ENCODE measurements at regions not wholly inside any gene's neighbourhood (a gene's known extent, or its start where the extent isn't known, plus 50 kb on each side); places are given as distances from the start of the nearest gene placed in this dataset.

DNA sequence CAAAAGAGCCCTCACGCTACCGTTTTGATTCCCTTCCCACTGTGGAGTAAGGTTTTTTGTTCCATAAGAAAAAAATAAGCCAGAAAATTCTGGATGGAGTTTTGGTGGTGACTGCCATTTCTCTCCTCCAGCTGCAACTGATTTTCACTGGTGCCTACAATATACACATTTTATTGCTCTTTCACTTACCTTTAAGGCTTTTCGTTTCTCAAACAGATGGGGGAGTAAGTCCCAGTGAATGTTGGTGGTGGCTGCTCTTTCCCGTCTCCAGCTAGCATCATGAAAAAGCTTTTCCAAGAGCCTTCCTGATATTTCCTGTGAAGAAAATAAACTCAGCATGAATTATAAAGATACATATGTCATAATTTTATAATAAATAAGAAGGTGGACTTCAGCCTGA lies 932.5 kb upstream of the PIK3C3 start:
- DNase-seq: no peak

DNA sequence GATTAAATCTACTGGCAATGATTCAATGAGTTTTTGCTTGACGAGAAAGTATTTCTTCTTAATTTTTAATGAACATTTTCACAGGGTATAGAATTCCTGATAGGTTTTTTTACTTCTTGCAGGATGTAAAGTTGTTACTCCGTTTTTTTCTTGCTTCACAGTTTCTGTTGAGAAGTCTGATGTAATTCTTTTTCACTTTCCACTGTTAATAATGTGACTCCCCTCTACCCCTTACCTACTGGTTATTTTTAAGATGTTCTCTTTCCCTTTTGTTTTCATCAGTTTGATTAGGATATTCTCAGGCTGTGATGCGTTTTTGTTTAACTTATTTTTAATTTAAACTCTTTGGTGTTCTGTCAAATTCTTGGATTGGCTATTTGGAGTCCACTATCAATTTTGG lies 933.9 kb upstream of the PIK3C3 start:
- DNase-seq: no peak

DNA sequence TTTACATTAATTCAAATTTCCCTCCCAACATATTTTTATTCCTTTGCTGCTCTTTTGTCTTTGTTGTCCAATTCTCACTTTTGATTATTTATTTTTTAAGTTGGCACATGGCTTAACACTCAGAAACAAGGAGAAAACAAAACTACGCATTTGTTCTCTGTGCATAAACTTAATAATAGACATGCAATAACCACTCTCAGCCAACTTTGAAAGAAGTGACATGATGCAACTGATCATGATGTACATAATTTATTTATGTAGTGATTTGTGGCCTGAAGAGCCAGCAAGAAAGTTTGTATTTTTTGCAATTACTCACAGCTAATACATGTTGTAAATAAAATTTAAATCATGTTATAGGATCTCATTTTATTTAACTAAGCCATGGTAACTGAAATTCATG lies 942.8 kb upstream of the PIK3C3 start:
- DNase-seq: no peak

DNA sequence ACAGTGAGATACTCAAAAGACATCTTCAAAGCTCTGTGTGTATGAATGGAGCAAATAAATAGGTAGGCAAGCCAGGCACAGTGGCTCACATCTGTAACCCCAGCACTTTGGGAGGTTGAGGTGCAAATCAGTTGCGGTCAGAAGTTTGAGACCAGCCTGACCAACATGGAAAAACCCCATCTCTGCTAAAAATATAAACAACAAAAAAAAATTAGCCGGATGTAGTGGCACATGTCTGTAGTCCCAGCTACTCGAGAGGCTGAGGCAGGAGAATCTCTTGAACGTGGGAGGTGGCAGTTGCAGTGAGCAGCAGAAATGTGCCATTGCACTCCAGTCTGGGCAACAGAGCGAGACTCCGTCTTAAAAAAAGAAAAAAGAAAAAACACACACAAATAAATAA lies 945.1 kb upstream of the PIK3C3 start:
- DNase-seq: no peak

DNA sequence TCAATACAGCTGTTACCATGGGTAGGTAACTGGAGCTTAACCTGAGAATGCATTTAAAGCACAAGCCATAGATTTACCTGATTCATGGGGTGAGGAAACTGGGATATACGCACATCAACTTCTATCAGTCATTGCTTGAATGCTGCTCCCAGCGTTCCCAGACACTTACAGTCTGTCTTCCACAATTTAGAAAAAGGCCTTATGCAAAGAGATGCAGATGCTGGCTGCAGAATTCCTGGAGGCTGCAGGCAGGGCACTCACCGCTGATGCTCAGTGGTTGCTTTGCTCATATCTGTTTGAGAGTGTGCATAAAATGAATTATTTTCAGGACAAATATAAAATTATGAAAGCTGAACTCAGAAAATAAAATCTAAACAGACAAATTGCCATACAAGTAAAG lies 950.7 kb upstream of the PIK3C3 start:
- DNase-seq: no peak

DNA sequence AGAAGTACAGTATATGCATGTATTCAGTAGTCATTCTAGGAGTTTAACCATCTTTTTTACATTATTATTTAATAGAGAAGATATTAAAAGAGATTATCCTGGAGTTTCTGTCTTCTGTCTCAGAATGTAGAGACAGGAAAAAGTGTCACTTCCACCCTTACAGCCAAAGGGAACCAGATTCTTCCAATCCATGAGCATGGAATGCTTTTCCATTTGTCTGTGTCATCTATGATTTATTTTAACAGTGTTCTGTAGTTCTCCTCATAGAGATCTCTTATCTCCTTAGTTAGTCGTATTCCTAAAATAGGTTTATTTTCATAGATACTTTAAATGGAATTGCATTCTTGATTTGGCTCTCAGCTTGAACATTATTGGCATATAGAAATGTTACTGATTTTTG lies 959.5 kb upstream of the PIK3C3 start:
- DNase-seq: no peak

DNA sequence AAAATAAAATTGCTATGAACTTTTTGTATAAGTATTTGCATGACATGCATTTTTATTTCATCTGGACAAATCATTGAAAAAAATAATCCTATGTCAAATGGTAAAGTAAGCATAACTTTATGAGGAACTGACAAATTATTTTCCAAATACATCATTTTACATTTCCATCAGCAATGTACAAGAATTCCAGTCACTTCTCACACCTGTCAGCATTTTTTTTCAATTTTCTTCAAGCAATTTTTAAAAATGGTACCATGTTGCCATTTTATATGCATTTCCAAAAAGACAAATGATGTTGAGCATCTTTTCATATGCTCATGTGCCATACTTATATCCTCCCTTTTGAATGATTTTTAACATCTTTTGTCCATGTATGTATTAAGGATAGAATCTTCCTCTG lies 961.7 kb upstream of the PIK3C3 start:
- no peak for DNase-seq

DNA sequence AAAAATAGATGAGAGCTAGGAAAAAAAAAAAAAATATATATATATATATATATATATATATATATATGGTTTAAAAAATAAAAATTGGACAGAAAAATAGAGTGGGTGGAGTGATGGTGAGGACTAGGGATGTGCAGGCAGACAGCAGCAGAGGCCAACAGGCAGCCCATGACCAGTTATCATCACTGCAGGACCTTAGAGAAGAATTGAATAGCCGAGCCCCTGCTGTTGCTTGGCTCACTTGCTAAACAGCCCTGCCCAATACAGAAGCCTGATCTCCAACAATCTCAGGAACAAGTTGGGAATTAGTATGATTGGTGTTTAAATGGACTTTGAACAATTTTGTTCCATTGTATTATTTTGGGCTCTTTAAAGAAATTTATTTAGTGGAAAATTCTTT lies 967.5 kb upstream of the PIK3C3 start:
- DNase-seq: no peak

DNA sequence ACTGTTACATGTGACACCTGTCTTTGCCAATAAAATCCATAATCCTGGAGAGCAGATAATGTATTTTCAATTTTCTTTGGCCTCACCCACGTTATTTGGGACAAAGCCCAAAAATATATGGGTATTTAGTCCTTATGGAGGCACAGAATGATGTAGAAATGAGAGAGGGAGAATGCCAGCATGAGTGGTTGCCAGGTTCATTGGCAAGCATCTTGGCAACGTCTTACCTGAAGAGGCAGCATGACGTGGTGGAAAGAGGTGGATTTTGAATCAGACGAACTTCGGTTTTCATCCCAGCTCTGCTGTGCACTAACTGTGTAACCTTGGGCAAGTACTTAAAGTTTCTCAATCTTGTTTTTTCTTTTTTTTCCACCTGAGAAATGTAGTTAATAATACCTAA lies 969.6 kb upstream of the PIK3C3 start:
- no peak for DNase-seq

DNA sequence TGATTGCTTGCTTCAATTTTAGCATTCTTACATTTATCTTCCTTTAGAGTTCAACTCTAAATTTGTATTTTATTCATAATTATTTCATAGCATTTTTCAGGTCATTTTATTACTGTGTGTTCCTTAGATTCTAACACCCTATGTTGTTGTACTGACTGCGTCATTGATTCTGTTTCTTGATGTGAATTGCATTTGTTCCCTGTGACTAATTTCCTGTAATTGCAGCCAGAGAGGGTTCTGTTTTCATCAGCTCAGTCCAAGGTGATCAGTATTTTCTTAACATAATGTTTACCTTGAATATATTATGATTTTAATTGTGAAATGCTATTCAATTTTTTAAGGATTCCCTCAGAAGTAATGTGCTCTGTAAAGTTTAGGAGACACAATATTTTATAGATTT lies 970.2 kb upstream of the PIK3C3 start:
- DNase-seq: no peak

DNA sequence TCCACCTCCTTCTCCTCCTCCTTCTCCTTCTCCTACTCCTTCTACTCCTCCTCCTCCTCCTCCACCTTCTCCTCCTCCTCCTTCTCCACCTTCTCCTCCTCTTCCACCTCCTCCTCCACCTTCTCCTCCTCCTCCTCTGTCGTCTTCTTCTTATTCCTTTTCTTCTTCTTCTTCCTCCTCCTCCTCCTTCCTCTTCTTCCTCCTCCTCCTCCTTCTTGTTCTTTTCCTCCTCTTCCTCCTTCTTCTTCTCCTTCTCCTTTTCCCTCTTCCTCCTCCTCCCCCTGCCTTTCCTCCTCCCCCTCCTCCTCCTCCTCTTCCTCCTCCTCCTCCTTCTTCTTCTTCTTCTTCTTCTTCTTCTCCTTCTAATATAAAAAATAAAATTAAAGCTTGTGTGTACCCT lies 971.2 kb upstream of the PIK3C3 start:
- no peak for DNase-seq

DNA sequence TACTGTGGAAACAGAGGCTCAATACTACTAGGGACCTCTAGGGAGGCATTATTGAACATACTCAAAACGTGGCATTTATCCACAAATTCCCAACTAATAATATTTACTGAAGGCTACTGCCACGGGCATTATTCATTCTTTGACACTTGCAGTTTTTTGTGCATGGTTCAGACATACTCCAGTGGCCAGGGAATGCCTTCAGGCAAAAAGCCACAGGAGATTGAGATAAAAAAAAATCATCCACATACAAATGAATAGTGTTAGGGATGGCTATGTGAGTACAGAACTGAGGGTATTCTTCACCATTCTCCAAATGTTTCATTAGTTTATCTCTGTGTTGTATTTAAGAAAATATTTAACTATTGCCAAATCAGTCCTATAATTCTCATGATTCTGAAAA lies 974.9 kb upstream of the PIK3C3 start:
- DNase-seq: no peak

DNA sequence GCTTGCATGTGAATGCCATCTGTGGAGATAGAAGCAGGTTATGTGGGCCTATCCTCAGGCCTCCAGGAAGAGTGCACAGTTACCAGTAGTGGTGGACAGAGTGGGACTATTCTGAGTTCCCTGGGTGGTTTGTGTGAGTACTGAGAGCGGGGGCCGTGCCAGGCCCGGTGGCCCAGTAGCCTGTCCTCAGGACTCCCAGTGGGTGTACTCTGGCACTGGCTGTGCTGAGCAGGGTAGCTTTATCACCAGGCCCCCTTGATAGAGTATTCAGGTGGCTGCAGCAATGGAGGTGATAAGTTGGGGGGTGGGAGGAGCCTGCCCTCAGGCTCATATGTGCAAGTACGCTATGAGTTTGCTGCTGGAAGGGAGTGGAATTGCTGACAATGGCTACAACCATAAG lies 979.0 kb upstream of the PIK3C3 start:
- no peak for DNase-seq

DNA sequence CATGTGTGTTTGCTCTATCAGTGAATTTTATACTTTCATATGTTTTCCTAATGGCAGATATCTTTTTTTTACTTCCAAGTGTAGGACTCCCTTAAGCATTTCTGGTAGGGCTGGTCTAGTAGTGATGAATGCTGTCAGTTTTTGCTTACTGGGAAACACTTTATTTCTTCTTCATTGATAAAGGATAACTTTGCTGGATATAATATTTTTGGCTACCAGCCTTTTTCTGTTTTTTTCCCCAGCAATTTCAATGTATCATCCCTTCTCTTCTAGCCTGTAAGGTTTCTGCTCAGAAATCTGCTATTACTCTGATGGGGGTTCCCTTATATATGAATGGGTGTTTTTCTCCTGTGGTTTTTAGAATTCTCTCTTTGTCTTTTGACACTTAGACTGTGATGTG lies 980.6 kb upstream of the PIK3C3 start:
- no peak for DNase-seq

DNA sequence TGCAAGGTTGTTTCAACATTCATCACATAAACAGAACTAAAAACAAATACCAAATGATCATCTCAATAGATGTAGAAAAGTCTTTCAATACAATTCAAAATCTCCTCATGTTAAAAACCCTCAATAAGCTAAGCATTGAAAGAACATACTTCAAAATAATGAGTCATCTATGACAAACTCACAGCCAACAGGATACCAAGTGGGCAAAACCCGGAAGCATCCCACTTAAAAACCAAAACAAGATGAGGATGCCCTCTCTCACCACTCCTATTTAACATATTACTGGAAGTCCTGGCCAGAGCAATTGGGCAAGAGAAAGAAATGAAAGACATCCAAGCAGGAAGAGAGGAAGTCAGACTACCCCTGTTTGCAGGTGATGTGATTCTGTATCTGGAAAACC lies 992.2 kb upstream of the PIK3C3 start:
- DNase-seq: no peak

DNA sequence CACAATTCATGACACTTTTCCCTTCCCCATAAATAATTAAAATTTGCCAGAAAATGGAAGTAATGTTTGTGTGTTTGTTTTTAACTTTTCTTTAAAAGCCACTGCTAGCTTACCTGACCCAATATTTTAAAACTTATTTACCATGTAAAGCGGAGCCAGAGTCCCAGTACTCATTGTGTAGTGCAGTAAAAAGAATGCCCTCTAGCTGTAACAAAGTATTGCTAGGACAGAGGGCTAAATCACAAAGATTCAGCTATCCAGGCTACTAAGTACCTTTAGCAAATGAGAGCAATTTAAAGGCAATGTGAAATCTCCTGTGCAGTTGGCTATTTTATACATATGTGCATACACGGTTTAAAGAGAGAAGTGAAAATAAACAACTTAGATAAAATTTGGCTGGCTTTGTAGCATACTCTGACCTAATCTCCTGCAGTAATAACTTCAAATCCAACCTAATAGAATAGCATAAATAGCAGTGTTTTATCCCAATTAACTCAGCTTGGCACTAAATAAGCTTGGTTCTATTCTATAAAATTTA lies 997.4 kb upstream of the PIK3C3 start:
- no peak for DNase-seq

DNA sequence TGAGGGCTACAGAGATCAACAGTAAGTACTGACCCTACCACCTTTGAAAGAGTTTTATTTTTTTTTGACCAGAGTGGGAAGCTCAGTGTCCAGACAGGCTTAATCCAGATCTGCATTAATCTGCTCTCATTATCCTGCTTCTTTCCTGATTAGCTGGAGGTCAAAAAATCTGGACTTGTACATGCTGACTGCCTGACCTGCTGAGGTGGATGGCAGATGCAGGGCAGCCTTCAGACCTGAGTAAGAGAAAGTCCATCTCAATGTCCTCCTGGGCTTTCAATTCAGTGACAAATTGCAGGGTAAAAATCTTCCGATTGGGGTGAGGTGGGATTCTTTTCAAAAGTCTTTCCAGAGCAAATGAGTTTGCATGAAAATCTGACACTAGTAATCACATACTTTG lies 998.8 kb upstream of the PIK3C3 start:
- no peak for DNase-seq

DNA sequence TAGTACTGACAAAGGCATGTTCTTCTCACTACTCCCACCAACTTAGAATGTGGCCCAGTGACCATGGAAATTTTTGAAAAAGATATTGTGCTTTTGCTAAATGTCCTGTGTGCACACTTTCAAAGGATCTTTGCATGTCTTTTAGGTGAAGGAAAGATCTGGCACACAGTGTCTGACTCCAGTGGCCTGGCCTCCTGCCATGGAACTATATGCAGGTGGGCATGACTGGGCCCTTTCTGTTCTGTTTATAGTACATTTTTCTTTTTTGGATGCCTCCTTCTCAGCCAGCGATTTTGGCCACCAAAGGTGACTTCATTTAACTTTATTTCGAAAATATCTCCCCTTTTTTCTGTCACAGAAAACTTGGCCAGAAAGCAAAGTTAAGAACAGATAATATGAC lies 999.7 kb upstream of the PIK3C3 start:
- no peak for DNase-seq

DNA sequence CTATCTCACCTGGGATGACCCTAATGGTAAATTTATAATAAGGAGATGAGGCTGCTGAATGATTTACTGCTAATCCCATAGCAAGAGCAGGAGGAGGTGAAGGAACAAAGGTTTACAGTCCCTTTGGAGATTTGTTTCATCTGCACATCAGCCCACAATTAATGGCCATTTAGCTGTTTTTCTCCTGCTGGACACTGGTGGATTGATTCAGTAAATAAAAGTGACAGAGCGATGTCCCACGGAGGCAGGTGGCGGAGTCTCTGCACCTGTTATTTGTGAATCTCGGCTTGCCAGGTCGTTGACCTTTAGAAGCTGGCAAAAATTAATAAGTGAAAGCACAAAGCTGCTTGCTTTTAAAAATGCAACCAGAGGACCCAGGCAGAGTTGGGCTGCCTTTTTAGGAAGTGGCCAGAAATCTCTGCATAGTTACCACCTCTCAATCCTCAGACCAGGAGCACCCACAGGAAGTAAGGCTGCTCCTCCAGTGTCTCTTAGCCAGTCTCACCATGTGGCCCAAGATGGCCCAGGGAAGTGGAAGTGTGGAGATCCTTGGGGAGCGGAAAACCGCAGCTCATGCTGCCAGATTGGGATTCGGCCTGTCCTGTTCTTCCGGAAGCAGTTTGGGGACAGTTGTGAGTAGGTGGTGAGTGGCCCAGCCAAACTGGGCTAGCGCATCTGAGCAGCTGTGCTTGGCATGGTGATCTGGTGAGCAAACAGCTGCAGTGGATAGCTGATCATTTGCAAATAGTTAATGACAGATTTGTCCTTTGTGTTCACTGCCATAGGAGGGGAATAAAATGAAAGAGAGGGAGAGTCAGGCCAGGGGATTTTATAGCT lies 1005.7 kb upstream of the PIK3C3 start:
- DNase-seq: peak; percentile 80 to 83

DNA sequence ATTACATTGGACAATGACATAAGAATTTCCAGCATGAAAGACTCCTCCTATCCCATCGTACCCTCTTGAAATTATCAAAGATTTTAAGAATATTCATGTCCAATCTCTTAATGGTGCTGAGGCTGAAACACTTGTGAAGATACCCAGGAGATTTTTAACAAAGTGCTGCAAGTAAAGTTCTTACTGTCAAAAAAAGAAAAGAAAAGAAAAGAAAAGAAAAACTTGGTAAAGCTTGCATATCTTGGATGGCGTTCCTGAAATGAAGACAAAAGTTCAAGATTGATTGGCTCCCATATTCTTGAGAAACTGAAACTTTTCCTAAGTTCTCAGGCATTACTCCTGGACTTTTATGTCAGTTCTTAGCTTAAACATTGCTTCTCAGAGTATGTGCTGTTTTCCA lies 1010.5 kb upstream of the PIK3C3 start:
- DNase-seq: no peak

DNA sequence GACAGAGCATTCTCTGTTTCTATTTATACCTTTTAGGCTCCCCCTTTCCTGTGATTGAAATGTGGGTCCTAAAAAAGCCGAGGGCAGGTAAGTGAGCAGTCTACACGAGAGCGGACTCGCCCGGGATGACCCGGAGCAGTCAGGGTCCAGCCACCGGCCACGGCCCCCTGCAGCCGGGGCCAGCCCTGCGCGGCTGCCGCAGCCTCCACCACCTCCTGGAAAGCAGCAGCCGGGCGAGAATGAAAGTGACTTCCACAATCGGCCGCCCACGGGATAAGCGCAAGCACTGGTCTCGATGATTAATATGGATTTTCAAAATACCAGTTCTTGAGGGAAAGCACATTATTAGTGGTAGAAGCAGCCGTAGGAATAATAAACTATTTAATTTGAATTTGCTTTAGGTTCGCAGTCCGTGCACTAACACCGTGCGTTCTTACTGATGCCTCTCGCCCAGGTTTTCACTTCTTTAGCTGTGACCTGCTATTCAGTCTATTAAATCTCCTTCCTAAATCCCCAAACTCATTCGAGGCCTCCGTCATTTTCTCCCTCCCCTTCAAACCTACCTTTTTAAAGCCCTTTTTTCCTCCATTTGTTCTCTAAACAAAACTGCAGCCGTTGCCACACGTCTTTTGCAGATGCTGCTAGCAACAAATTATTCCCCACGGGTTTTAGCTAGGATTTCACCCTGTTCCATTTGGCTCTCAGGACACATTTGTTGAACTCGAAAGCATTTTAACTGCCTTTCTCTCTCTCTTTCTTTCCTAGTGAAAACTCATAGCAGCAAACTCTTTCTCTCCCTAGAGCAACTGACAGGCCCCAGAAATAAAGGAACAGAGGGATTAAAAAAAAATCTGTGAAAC lies 1015.1 kb upstream of the PIK3C3 start:
- peak in 1 of 2 experiments; percentile 22 for DNase-seq

DNA sequence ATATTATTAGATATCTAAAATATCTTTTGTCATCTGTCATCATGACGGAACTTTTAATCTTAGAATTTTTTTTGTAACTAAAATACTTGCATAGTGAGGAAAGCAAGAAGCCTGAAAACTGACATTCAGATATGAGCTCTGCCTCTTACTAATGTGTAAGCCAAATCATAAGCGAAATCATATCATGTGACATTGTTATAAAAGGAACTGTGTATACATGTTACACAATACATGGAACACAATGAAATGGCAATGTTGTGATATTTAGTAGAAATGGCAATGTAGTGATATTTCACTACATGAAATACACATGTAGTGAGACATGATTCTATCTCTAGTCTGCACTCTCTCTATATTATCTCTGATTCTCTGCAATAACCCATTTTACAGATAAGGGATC lies 1016.4 kb upstream of the PIK3C3 start:
- DNase-seq: no peak

DNA sequence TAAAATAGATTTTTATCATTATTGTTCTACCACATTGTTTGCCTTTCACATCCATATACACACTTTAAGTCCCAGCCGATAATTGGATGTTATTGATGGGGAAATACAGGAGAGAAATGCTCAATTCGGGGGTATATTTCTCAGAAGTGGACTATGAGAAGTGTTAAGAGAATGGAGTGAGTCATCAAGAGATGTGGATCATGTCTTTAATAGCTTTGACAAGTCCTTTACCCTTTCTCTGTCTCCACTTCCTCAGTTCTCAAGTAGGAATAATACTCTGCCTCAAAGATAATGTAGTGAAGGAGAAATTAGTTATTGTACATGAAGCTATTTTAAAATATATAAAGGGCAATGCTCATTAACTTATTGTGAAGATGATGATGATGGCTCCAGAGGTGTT lies 1017.6 kb upstream of the PIK3C3 start:
- no peak for DNase-seq

DNA sequence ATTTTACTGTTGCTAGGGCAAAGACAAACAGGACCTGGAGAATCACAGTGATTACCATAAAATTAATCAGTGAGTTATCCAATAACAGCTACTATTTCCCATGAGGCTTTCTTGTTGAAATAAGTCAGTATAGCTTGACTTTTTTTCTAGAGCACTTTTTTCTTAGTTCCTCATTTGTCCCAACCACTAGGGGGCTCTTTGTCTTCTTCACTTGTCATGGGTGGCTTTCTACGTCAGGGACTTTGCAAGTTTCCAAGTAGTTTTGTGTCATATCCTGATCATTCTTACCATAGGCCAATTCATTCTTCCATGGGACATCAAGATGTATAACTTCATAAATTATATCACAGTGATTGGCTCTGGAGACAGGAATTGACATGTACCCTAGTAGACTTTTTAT lies 1019.6 kb upstream of the PIK3C3 start:
- peak in 1 of 2 experiments; percentile 20 for DNase-seq
